NCI-H1105 (cell line): ENCODE measurements at regions not wholly inside any gene's neighbourhood (a gene's known extent, or its start where the extent isn't known, plus 50 kb on each side); places are given as distances from the start of the nearest gene placed in this dataset.
"Not testable (repeated sequence)": the region's sequence is repeated elsewhere in the genome, so short reads cannot be mapped to it uniquely, and the experiment has no call there.

ENCODE experiments used
- DNase-seq: peaks from one replicate; lab custom pipeline; 2025; lab: John Stamatoyannopoulos, UW

DNA sequence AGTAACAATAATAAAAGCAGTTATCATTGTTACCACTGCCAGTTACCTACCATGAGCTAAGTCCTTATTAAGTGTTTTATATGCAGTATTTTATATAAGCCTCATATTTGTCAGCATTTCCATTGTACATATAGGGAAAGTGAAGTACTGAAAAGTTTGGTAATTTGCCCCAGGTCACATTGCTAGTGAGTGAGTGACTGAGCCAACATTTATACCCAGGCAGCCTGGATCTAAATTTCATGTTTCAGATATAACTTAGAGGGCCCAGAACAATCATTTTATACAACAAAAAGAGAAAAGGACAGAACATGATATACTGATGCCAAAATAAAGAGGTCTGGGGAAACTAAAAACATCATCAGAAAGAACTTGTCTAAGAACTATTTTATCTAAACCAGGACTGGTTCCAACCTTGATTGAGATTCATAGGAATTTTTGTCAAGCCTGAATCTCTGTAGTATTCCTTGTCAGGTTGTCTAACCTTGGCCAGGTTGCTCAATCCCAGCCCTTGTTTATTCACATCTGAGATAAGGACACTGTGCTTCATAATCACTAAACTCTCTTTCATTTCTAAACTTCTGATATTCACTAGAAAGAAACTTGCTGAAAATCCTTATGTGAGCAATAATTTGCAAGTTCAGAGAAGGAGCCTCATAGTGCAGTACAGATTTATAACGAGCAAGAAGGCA lies 308.2 kb downstream of the IPMK start:
- DNase-seq: no peak

DNA sequence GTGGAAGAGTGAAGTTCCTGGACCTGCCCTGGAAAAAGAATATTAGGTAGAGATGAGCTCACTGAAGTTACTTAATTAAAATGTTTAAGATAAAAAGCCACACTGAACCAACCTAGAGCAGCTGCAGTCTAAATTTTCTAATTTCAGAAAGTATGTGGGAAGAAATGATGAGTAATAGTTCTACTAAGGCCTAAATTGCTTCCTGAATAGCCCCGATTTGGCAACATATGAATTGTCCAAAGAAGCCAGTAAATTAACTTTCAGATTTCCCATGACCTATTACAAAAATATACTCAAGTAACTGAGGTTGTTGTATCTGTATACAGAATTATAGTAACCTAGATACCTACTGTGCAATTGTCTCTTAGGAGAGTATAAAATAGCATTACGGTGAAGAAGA lies 312.6 kb downstream of the IPMK start:
- DNase-seq: no peak

- DNase-seq: no peak
Observed at GRCh38 chr10:57952741-57953140, 315.0 kb downstream of the IPMK start.

GRCh38 chr10:57950442-57950974 lies 317.2 kb downstream of the IPMK start:
- DNase-seq: no peak

DNA sequence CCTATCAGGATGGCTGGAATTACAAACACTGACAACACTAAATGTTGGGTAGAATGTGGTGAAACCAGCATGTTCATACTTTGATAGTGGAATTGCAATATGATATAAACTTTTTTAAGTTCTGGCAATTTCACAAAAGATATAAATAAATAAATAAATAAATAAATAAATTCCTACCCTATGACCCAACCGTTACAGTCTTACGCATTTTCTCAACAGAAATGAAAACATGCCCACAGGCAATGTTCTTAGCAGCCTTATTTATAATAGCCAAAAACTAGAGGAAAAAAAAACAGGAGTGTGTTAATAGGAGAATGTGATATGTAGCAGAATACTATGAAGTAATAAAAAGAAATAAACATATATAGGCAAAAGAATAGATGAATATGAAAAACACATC lies 318.9 kb downstream of the IPMK start:
- no peak for DNase-seq

- DNase-seq: no peak
Observed at GRCh38 chr10:57946833-57947232, 320.9 kb downstream of the IPMK start.

- DNase-seq: no peak
Observed at GRCh38 chr10:57943701-57944100, 324.0 kb downstream of the IPMK start.

- no peak for DNase-seq
Observed at GRCh38 chr10:57925045-57925444, 342.6 kb downstream of the IPMK start.

DNA sequence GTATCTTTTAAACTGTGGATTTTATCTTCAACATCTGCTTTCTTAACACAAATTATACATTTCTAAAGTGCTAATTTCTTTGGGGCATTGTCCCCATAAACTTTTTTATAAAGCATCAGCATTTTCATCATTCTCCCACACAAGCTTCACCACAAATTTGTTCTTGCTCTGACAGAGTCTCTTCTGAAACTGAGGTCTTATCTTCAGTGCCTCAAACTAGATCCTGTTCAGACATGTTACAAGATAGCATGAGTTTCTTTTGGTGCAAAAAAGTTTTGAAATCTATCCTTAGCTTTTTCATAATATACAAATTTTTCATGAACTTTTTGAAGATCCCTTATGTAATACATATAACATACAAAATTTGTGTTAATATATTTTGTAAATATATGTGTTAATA lies 346.6 kb downstream of the IPMK start:
- DNase-seq: no peak

GRCh38 chr10:57919864-57920263 lies 347.8 kb downstream of the IPMK start:
- no peak for DNase-seq

DNA sequence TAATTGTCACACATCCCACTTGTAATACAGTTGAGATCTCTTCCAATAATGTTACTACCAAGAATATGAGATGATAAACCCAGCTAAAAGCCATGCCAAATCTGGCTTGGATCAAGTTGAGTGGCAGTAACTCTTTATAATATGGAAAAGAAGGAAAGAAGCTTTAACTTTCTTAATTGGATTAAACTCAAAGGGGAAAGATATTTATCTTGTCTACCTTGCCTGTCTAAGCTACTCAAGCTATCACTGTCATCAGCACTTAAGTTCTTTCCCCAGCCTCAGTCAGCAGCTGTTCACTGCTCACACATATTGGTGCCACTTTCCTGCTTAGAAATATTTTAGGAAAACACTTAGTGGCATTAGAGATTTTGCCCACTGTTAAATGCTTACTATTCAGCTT lies 350.7 kb downstream of the IPMK start:
- DNase-seq: no peak

- no peak for DNase-seq
Observed at GRCh38 chr10:57905861-57906260, 361.8 kb downstream of the IPMK start.

DNA sequence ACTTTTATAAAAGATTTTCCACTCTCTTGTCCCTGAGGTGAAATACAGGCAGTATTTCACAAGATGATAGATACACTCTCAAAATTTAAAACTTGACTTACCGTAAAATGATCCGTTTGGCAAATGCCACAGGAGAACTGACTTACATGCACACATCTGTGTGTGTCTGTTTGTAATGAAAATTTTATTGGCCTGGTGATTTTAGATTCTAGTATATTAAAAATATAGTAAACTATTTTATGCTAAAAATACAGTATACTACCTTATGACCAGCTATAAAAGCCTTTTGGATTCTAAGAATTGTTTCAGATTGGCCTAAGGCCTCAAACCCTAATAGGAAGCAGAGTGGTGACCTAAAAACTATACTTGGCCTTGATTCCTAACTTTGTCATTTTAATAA lies 362.7 kb downstream of the IPMK start:
- DNase-seq: no peak

GRCh38 chr10:57898231-57898630 lies 369.5 kb downstream of the IPMK start:
- DNase-seq: no peak

DNA sequence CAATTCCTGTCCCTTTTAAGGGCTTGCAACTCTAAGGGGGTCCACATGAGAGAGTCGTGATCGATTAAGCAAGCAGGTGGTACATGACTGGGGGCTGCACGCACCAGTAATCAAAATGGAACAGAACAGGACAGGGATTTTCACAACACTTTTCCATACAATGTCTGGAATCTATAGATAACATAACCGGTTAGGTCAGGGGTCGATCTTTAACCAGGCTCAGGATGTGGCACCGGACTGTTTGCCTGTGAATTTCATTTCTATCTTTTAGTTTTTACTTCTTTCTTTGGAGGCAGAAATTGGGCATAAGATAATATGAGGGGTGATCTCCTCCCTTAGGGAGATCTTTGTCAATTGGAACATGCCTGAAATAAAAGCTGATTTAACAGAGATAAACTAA lies 370.1 kb downstream of the IPMK start:
- DNase-seq: no peak

- no peak for DNase-seq
Observed at GRCh38 chr10:57894361-57894760, 373.3 kb downstream of the IPMK start.

- DNase-seq: no peak
Observed at GRCh38 chr10:57891201-57892006, 376.3 kb downstream of the IPMK start.

DNA sequence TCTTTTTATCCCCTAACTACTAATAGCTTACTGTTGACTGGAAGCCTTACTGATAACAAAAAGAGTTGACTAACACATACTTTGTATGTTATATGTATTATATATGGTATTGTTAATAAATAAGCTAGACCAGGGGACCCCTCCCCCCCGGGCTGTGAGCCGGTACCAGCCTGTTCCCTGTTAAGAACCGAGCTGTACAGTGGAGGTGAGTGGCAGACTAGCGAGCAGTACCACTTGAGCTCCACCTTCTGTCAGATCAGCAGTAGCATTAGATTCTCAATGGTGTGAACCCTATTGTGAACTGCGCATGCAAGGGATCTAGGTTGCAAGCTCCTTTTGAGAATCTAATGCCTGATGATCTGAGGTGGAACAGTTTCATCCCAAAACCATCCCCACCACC lies 377.0 kb downstream of the IPMK start:
- DNase-seq: no peak

- DNase-seq: not testable (repeated sequence)
Observed at GRCh38 chr10:57885618-57885968, 382.1 kb downstream of the IPMK start.

- DNase-seq: no peak
Observed at GRCh38 chr10:57884965-57885617, 382.6 kb downstream of the IPMK start.

DNA sequence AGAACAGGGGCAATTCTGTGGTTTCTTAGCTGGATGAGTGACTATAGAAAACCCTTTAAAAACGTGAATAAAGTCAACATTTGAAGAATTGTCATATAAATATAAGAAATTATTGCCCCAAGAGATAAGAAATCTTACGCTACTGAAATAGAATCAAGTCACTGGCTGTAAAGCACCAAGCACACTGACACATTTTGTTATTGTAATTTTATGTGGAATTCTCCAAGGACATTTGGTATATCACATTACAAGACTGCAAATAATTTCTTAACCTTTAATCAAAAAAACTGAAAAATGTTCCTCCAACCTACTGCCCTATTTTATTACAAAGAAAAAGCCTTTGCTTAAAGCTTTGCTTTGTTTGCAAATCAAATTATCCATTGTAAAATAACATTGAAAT lies 383.3 kb downstream of the IPMK start:
- no peak for DNase-seq

DNA sequence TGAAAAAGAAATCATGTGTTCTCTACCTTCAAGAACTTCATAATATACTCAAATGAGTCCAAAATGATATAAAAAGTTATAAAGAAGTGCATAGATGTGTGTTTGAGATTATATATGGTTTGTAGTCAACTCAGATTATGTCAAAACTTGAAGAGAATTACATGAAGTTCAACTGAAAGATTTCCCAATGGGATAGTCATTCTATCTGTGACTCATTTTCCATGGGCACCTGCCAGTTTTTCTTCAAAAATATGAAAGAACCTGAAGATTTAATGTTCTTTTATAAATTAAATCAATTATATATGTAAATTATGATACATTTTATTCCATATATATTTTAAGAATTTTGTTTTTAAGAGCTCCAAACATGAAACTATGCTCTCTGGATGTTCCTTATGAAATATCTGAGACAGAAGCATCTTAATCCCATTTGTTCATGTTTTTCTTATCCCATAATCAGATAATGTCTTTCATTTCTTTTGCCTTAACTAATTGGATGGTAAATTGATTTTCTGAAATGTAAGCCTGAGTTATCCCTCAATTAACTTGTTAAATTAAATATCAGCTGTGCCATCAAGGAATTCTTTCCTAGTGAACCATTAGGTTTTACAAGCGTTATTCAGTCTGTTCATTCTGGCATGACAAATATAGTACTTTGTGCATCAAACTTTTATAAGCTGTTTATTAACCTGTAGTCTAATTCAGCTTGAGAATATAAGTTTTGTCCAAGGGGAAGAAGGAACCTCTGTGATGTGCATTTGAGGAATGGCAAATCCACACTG lies 387.1 kb downstream of the IPMK start:
- no peak for DNase-seq
